OCI-LY1 (cell line): ENCODE measurements at regions not wholly inside any gene's neighbourhood (a gene's known extent, or its start where the extent isn't known, plus 50 kb on each side); places are given as distances from the start of the nearest gene placed in this dataset.

Experiments
- CTCF ChIP-seq: fragments of 200-600 bp; sonication (generic), shearing (Covaris generic); IDR thresholded peaks from 2 replicates; pipeline ENCODE4 v1.5.1; 2017; ENCODE audit warnings: mild to moderate bottlenecking, antibody characterized with exemption, low read length, moderate library complexity, mixed read lengths
- EZH2 ChIP-seq: fragments of 200-600 bp; sonication (generic), shearing (Covaris generic); IDR thresholded peaks from 2 replicates; pipeline ENCODE4 v1.8.0; 2017; ENCODE audit warnings: borderline replicate concordance, mixed run types, mild to moderate bottlenecking, antibody characterized with exemption, low read length, moderate library complexity, mixed read lengths

DNA sequence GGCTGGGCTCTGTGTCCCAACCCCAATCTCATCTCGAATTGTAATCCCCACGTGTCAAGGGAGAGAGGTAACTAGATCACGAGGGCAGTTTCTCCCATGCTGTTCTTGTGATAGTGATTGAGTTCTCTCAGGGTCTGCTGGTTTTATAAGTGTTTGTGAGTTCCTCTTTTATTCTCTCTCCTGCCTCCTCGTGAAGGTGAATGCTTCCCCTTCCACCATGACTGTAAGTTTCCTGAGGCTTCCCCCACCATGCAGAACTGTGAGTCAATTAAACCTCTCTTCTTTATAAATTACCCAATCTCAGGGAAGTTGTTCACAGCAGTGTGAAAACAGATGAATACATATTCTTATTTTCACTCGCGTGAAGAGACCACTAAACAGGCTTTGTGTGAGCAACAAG is 148.2 kb downstream of the TMEM30B start:
- TF ChIP-seq CTCF = no peak
- no peak for TF ChIP-seq EZH2
